ENCODE measurements at regions not wholly inside any gene's neighbourhood (a gene's known extent, or its start where the extent isn't known, plus 50 kb on each side); places are given as distances from the start of the nearest gene placed in this dataset.

DNA sequence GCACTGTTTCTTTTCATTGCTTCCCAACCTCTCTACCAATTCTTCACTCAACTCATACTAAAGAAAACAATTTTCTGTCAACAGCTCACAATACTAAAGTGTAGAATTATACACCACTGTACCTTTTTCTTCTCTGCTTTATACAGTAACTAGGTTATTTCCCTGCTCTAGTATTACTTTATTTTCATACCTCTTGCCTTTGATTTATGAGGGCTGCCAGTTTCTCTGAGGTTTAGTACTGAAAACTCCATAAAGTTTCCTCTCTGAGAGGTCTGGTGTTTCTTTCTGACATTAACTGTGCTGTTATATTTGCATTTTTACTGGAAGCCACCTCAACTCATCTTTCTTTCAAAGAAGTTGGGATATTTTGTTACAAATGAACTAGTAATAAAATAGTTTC, 63.0 kb upstream of the GRIP1 start:
- H3K9me3 ChIP-seq (ENCODE audit: low read length) = no peaks in the 10 kb centered on the region
- H4K20me1 ChIP-seq (ENCODE audit: insufficient read depth) = no peaks in the 10 kb centered on the region
- H3K4me2 ChIP-seq (ENCODE audit: low read length) = no peak overlapping the region
- H2AFZ ChIP-seq (ENCODE audit: low read depth, low read length) = no peak overlapping the region
- no peaks in the 10 kb centered on the region for H3K27me3 ChIP-seq (ENCODE audit: insufficient read depth, low read depth, low read length)
- H3K9me2 ChIP-seq (ENCODE audit: insufficient read depth, low read length) = no peaks in the 10 kb centered on the region
- no peaks in the 10 kb centered on the region for H3K36me3 ChIP-seq (ENCODE audit: insufficient read depth, low read length)
- H3K4me3 ChIP-seq (ENCODE audit: low read length) = no peak overlapping the region
- no peak overlapping the region for H3K27ac ChIP-seq (ENCODE audit: low read length)
- no peaks in the 10 kb centered on the region for H3K79me2 ChIP-seq (replicated peaks; ENCODE audit: insufficient read depth, low read length)
- H3F3A ChIP-seq (ENCODE audit: insufficient read depth, low read length, poor library complexity, severe bottlenecking) = no peaks in the 10 kb centered on the region
- no peak overlapping the region for H3K9ac ChIP-seq (ENCODE audit: low read length)
- TF ChIP-seq TAF1 (IDR thresholded peaks at IDR 0.05; ENCODE audit: low read depth) = no peak
- TF ChIP-seq MXI1 (conservative IDR thresholded peaks at IDR 0.05; ENCODE audit: poor library complexity, severe bottlenecking) = no peak
- no peak for TF ChIP-seq EP300 (conservative IDR thresholded peaks at IDR 0.05; ENCODE audit: poor library complexity, severe bottlenecking)
- no peak for TF ChIP-seq POLR2AphosphoS5 (IDR thresholded peaks at IDR 0.05)
- no peak for TF ChIP-seq EZH2 (IDR thresholded peaks at IDR 0.05; ENCODE audit: borderline replicate concordance, insufficient read depth, low read length, poor library complexity, severe bottlenecking)
- TF ChIP-seq RAD21 (conservative IDR thresholded peaks at IDR 0.05) = no peak
- no peak for TF ChIP-seq SMC3 (conservative IDR thresholded peaks at IDR 0.05; ENCODE audit: poor library complexity)
- TF ChIP-seq, protein P1, sequence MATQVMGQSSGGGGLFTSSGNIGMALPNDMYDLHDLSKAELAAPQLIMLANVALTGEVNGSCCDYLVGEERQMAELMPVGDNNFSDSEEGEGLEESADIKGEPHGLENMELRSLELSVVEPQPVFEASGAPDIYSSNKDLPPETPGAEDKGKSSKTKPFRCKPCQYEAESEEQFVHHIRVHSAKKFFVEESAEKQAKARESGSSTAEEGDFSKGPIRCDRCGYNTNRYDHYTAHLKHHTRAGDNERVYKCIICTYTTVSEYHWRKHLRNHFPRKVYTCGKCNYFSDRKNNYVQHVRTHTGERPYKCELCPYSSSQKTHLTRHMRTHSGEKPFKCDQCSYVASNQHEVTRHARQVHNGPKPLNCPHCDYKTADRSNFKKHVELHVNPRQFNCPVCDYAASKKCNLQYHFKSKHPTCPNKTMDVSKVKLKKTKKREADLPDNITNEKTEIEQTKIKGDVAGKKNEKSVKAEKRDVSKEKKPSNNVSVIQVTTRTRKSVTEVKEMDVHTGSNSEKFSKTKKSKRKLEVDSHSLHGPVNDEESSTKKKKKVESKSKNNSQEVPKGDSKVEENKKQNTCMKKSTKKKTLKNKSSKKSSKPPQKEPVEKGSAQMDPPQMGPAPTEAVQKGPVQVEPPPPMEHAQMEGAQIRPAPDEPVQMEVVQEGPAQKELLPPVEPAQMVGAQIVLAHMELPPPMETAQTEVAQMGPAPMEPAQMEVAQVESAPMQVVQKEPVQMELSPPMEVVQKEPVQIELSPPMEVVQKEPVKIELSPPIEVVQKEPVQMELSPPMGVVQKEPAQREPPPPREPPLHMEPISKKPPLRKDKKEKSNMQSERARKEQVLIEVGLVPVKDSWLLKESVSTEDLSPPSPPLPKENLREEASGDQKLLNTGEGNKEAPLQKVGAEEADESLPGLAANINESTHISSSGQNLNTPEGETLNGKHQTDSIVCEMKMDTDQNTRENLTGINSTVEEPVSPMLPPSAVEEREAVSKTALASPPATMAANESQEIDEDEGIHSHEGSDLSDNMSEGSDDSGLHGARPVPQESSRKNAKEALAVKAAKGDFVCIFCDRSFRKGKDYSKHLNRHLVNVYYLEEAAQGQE (IDR thresholded peaks at IDR 0.05; ENCODE audit: borderline replicate concordance) = no peak
- TF ChIP-seq, protein P2, sequence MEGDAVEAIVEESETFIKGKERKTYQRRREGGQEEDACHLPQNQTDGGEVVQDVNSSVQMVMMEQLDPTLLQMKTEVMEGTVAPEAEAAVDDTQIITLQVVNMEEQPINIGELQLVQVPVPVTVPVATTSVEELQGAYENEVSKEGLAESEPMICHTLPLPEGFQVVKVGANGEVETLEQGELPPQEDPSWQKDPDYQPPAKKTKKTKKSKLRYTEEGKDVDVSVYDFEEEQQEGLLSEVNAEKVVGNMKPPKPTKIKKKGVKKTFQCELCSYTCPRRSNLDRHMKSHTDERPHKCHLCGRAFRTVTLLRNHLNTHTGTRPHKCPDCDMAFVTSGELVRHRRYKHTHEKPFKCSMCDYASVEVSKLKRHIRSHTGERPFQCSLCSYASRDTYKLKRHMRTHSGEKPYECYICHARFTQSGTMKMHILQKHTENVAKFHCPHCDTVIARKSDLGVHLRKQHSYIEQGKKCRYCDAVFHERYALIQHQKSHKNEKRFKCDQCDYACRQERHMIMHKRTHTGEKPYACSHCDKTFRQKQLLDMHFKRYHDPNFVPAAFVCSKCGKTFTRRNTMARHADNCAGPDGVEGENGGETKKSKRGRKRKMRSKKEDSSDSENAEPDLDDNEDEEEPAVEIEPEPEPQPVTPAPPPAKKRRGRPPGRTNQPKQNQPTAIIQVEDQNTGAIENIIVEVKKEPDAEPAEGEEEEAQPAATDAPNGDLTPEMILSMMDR (IDR thresholded peaks at IDR 0.05; ENCODE audit: poor library complexity, severe bottlenecking) = no peak

DNA sequence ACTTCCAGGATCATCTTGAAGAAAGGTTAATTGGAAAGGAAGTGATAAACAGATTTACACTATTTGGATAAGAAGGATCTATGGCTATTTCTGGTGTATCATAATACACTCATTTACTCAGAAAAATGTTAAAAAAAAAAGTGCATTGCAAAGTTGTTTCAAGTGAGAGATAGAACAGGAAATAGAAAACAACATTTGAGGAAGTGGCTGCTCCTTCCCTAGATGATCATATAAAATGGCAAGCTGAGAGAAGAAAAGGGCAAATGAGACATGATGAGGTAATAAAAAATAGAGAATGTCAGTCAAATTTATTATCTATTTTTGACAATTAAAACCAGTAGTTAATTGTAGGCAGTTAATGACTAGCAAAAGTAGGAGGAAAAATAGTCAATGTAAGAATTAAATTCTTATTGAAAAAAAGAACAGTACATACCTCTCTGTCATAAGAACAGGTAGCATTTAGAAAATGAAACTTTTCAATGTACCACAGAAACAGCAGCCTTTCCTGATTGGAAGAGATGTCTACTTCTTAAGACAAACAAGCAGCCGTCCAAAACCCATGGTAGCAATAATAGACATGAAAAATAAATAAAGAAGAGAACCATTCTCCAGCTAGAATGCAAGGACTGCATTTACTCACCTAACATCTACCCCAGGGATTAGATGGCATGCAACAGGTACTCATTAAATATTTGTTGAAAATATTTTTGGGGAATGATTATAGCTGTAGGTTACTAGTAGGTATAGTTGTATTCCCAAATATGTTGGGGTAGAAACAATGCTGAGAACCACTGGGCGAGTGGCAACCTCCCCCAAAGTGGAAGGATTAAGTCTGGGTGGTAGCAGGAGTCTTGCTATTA, 63.9 kb upstream of the GRIP1 start:
- Histone ChIP-seq H2AFZ (ENCODE audit: low read depth, low read length) (no peak overlapping the region), H3K79me2 (replicated peaks; ENCODE audit: insufficient read depth, low read length) (no peaks in the 10 kb centered on the region), H3K4me3 (ENCODE audit: low read length) (no peak overlapping the region), H3K27me3 (ENCODE audit: insufficient read depth, low read depth, low read length) (no peaks in the 10 kb centered on the region), H3K9ac (ENCODE audit: low read length) (no peak overlapping the region), H4K20me1 (ENCODE audit: insufficient read depth) (no peaks in the 10 kb centered on the region), H3K9me2 (ENCODE audit: insufficient read depth, low read length) (no peaks in the 10 kb centered on the region), H3K9me3 (ENCODE audit: low read length) (no peaks in the 10 kb centered on the region), H3K36me3 (ENCODE audit: insufficient read depth, low read length) (no peaks in the 10 kb centered on the region), H3K27ac (ENCODE audit: low read length) (no peak overlapping the region), H3F3A (ENCODE audit: insufficient read depth, low read length, poor library complexity, severe bottlenecking) (no peaks in the 10 kb centered on the region), H3K4me2 (ENCODE audit: low read length) (no peak overlapping the region)
- TF ChIP-seq EZH2 (IDR thresholded peaks at IDR 0.05; ENCODE audit: borderline replicate concordance, insufficient read depth, low read length, poor library complexity, severe bottlenecking) (no peak), SMC3 (conservative IDR thresholded peaks at IDR 0.05; ENCODE audit: poor library complexity) (no peak), RAD21 (conservative IDR thresholded peaks at IDR 0.05) (no peak), EP300 (conservative IDR thresholded peaks at IDR 0.05; ENCODE audit: poor library complexity, severe bottlenecking) (no peak), TAF1 (IDR thresholded peaks at IDR 0.05; ENCODE audit: low read depth) (no peak), MXI1 (conservative IDR thresholded peaks at IDR 0.05; ENCODE audit: poor library complexity, severe bottlenecking) (no peak), POLR2AphosphoS5 (IDR thresholded peaks at IDR 0.05) (no peak)
- TF ChIP-seq, protein P1 (IDR thresholded peaks at IDR 0.05; ENCODE audit: borderline replicate concordance) = no peak
- TF ChIP-seq, protein P2 (IDR thresholded peaks at IDR 0.05; ENCODE audit: poor library complexity, severe bottlenecking) = no peak
